Spleen (tissue), 11 donors: ENCODE measurements at regions not wholly inside any gene's neighbourhood (a gene's known extent, or its start where the extent isn't known, plus 50 kb on each side); places are given as distances from the start of the nearest gene placed in this dataset.

Source experiments
- DNase-seq: peaks from one replicate; pipeline ENCODE4 v3.0.0-alpha.2; 2020
- H3K27ac ChIP-seq, 8 donors: fragments of 200-600 bp; sonication (generic) in 7 of 8; 1 replicate in 4 of 8; 2 replicates in 4 of 8; pipeline versions ENCODE4 v1.5.0 to v1.8.0; 2016 to 2021; ENCODE audit warnings: inconsistent platforms in 4 of 8, mild to moderate bottlenecking in 4 of 8, moderate library complexity in 1 of 8
- H3K27me3 ChIP-seq, 7 donors: fragments of 200-600 bp; sonication (generic) in 6 of 7; replicated peaks in 1 of 7; 1 replicate in 4 of 7; 2 replicates in 3 of 7; pipeline versions ENCODE4 v1.5.0 to v1.8.0; 2016 to 2021; ENCODE audit warnings: inconsistent platforms in 3 of 7, mild to moderate bottlenecking in 1 of 7
- H3K36me3 ChIP-seq, 6 donors: fragments of 200-600 bp; sonication (generic) in 5 of 6; 1 replicate in 4 of 6; 2 replicates in 2 of 6; pipeline versions ENCODE4 v1.5.0 to v1.8.0; 2016 to 2021; ENCODE audit warnings: inconsistent platforms in 2 of 6
- H3K4me1 ChIP-seq, 6 donors: fragments of 200-600 bp; sonication (generic) in 5 of 6; 1 replicate in 3 of 6; 2 replicates in 3 of 6; pipeline versions ENCODE4 v1.5.0 to v1.8.0; 2016 to 2021; ENCODE audit warnings: inconsistent platforms in 3 of 6
- H3K4me3 ChIP-seq, 8 donors: fragments of 200-600 bp; sonication (generic) in 7 of 8; 1 replicate in 4 of 8; 2 replicates in 4 of 8; pipeline versions ENCODE4 v1.5.0 to v1.8.0; 2016 to 2021; ENCODE audit warnings: inconsistent platforms in 4 of 8, mild to moderate bottlenecking in 4 of 8, moderate library complexity in 2 of 8
- H3K9me3 ChIP-seq, 8 donors: fragments of 200-600 bp; sonication (generic) in 7 of 8; 1 replicate in 4 of 8; 2 replicates in 4 of 8; pipeline versions ENCODE4 v1.5.0 to v1.8.0; 2016 to 2021; ENCODE audit warnings: inconsistent platforms in 4 of 8
- POLR2A ChIP-seq, 3 donors: fragments of 450-650 bp; IDR thresholded peaks; one replicate each; pipeline ENCODE4 v1.5.1; 2017; ENCODE audit warnings: antibody characterized with exemption in 3 of 3, mild to moderate bottlenecking in 1 of 3
- POLR2AphosphoS5 ChIP-seq, 3 donors: sonication (generic); formaldehyde crosslinking; IDR thresholded peaks; one replicate each; pipeline ENCODE4 v1.5.1; 2017; ENCODE audit warnings: antibody characterized with exemption in 3 of 3
- WGBS, 5 donors: extraction: QIAGEN DNeasy Blood & Tissue Kit in 3 of 5; methylation state at CpG; one replicate each; pipeline versions ENCODE4 v1.1.5 to v1.1.7; 2013 to 2018; 5-methylcytosine and 5-hydroxymethylcytosine counted together
- intact Hi-C: fragments of 100-400 bp; cut with DNase I; formaldehyde crosslinking; loops from one replicate; pipeline ENCODE4 v1.15.0; 2023; ENCODE audit warnings: low total_unique reads
- TF ChIP-seq, protein P1 (sequence below), 11 experiments: fragments of 200-600 bp in 7 of 11; fragments of 450-650 bp in 4 of 11; sonication (generic) in 4 of 11; IDR thresholded peaks in 8 of 11; conservative IDR thresholded peaks in 3 of 11; 1 replicate in 7 of 11; 2 replicates in 4 of 11; pipeline versions ENCODE4 v1.4.0 to v1.8.0; 2016 to 2021; ENCODE audit warnings: antibody characterized with exemption in 11 of 11, inconsistent platforms in 4 of 11, mild to moderate bottlenecking in 1 of 11
- donor health status: healthy with polysubstance abuse.
- donor health status: DM: no; HTN: no; CAD: no; lungs with moderate emphysema.
- donor health status: DM: no; HTN: no; CAD: no.
- donor health status: Bipolar disorder and iron deficiency.
- donor health status: healthy.
- donor health status: DM: no; HTN: no; CAD: no.
- donor health status: DM: yes; HTN: yes; CAD: no.

DNA sequence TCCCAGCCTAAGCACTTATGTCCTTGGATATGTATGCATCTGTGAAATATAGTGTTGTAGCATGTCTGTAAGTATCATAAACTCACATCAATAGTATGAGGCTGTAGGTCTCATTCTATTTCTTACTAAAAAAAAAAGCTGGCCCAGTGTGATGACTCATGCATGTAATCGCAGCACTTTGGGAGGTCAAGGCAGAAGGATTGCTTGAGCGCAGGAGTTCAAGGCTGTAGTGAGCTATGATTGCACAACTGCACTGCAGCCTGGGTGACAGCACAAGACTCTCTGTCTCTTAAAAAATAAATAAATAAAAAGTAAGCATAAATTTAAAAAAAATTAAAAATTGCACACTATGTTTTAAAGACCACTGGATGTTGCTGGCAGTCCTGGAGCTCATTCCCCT lies 79.1 kb upstream of the SPATA13 start:
- Histone ChIP-seq H3K4me1 (peaks cover 0 to 6% (median 0%) of the 10 kb centered on the region in 6 donors), H3K27me3 (no peaks in the 10 kb centered on the region), H3K27ac (no peak overlapping the region), H3K4me3 (no peak overlapping the region), H3K36me3 (no peaks in the 10 kb centered on the region), H3K9me3 (no peaks in the 10 kb centered on the region)
- 66 to 83% (median 71%) methylated on average over 2 of the region's 2 CpGs for WGBS, 5 donors
- no peak for TF ChIP-seq POLR2A (IDR thresholded peaks at IDR 0.05)
- TF ChIP-seq, protein P1, sequence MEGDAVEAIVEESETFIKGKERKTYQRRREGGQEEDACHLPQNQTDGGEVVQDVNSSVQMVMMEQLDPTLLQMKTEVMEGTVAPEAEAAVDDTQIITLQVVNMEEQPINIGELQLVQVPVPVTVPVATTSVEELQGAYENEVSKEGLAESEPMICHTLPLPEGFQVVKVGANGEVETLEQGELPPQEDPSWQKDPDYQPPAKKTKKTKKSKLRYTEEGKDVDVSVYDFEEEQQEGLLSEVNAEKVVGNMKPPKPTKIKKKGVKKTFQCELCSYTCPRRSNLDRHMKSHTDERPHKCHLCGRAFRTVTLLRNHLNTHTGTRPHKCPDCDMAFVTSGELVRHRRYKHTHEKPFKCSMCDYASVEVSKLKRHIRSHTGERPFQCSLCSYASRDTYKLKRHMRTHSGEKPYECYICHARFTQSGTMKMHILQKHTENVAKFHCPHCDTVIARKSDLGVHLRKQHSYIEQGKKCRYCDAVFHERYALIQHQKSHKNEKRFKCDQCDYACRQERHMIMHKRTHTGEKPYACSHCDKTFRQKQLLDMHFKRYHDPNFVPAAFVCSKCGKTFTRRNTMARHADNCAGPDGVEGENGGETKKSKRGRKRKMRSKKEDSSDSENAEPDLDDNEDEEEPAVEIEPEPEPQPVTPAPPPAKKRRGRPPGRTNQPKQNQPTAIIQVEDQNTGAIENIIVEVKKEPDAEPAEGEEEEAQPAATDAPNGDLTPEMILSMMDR (IDR thresholded peaks at IDR 0.05 in 8 of 11, conservative IDR thresholded peaks at IDR 0.05 in 3 of 11), result no peak
- TF ChIP-seq POLR2AphosphoS5 (IDR thresholded peaks at IDR 0.05), result peak in 1 of 3 donors; percentile 15
- intact Hi-C loops, result no loop called here
- no peak for DNase-seq

DNA sequence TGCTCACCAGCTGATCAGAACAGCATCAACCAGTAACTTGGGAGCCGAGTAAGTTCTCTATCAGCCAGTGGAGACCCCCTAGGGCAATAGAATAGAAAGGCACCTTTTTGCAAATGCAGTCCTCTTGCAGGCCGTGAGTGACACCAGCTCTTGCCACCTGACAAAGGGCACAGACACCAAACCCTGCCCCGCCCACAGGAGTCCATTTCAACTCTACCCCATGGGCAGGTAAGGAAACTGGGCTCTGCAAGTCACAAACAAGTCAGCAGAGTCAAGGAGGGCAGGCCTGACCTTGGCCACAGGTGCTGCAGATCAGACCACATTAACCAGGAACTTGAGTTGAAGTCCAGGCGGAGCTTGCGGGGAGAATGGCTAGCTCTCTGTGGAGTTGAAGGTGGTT lies 77.4 kb upstream of the SPATA13 start:
- 55 to 98% (median 82%) methylated on average over 5 of the region's 5 CpGs for WGBS, 5 donors
- no peaks in the 10 kb centered on the region for H3K9me3 ChIP-seq
- TF ChIP-seq POLR2A (IDR thresholded peaks at IDR 0.05) (no peak), POLR2AphosphoS5 (IDR thresholded peaks at IDR 0.05) (no peak)
- TF ChIP-seq, protein P1 (IDR thresholded peaks at IDR 0.05 in 8 of 11, conservative IDR thresholded peaks at IDR 0.05 in 3 of 11), result no peak
- H3K27me3 ChIP-seq, result no peaks in the 10 kb centered on the region
- no peak for DNase-seq
- intact Hi-C loops, result no loop called here
- H3K4me3 ChIP-seq, result no peak overlapping the region
- H3K27ac ChIP-seq, result no peak overlapping the region
- peaks cover 0 to 12% (median 0%) of the 10 kb centered on the region in 6 donors for H3K4me1 ChIP-seq
- no peaks in the 10 kb centered on the region for H3K36me3 ChIP-seq

DNA sequence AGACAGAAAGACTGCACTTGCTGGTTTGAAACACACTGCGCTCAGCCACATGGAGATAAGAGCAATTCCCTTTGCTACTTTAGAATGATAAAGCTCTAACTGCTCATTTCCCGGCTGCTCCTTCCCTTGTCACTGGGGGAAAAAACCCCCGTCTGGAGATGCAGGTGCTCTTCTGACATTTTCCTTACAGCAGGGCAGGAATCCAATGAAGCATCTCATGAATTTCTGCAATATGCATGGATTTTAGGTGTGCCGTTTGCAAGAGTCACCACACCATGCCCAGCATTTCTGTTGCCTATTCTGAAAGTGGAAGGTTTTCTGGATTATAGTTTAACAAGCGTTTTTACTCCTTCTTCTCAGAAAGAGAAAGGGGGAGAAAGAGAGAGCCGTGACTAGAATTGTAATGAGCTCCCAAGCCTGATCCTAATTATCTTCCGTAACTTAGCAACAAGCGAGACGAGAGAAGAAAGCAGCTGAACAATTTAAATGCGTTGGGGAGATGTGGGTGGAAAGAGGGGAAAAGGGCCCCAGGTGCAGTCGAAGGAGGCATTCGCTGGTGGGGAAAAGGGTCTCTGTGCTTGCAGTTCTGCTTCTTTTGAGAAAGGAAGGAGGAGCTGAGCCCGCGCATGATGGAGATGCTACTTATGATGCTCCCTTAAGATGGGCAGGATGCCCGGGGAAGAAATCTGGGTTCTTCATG lies 76.6 kb upstream of the SPATA13 start:
- H3K27me3 ChIP-seq, result no peaks in the 10 kb centered on the region
- peaks cover 0 to 12% (median 0%) of the 10 kb centered on the region in 6 donors for H3K4me1 ChIP-seq
- WGBS, 5 donors, result 84 to 92% (median 91%) methylated on average over 15 of the region's 15 CpGs
- no peak overlapping the region for H3K27ac ChIP-seq
- H3K9me3 ChIP-seq, result no peaks in the 10 kb centered on the region
- no peak for TF ChIP-seq POLR2AphosphoS5 (IDR thresholded peaks at IDR 0.05)
- TF ChIP-seq, protein P1 (IDR thresholded peaks at IDR 0.05 in 8 of 11, conservative IDR thresholded peaks at IDR 0.05 in 3 of 11), result no peak
- TF ChIP-seq POLR2A (IDR thresholded peaks at IDR 0.05), result no peak
- DNase-seq, result no peak
- intact Hi-C loops, result no loop called here
- no peak overlapping the region for H3K4me3 ChIP-seq
- no peaks in the 10 kb centered on the region for H3K36me3 ChIP-seq

DNA sequence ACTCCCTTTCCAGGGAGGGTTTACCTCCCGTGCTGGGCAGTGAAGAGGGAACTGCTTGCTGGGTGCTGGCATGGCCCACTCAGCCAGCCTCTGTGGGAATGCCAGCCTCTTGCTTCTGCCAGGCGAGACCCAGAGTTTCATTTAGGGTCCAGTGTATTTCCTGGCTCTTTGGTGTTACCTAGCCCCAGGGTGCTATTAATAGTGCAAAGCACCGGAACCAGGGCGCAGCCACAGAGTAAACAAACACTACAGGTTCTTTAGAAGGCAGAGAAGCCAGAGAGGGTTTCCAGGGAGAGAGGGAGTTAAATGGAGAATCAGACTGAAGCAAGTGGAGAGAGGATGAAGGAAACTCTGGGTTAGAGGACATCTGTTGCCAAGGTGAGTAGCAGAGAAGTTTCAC lies 74.9 kb upstream of the SPATA13 start:
- Histone ChIP-seq H3K4me1 (peaks cover 0 to 13% (median 0%) of the 10 kb centered on the region in 6 donors), H3K36me3 (no peaks in the 10 kb centered on the region), H3K4me3 (no peak overlapping the region), H3K9me3 (no peaks in the 10 kb centered on the region), H3K27ac (no peak overlapping the region), H3K27me3 (no peaks in the 10 kb centered on the region)
- TF ChIP-seq POLR2AphosphoS5 (IDR thresholded peaks at IDR 0.05) (no peak), POLR2A (IDR thresholded peaks at IDR 0.05) (no peak)
- TF ChIP-seq, protein P1 (IDR thresholded peaks at IDR 0.05 in 8 of 11, conservative IDR thresholded peaks at IDR 0.05 in 3 of 11), result no peak
- DNase-seq, result no peak
- WGBS, 5 donors, result 67 to 92% (median 85%) methylated on average over 4 of the region's 4 CpGs
- intact Hi-C loops, result no loop called here
